ENCODE measurements at regions not wholly inside any gene's neighbourhood (a gene's known extent, or its start where the extent isn't known, plus 50 kb on each side); places are given as distances from the start of the nearest gene placed in this dataset.

GRCh38 chr4:131258361-131258760, 1890.7 kb upstream of the PCDH10 start:
- TF ChIP-seq BACH2 (CRISPR knock-in tag; IDR thresholded peaks at IDR 0.05; ENCODE audit: borderline replicate concordance) (no peak), ISL1 (CRISPR knock-in tag; IDR thresholded peaks at IDR 0.05) (no peak), GLIS3 (CRISPR knock-in tag; IDR thresholded peaks at IDR 0.05) (no peak), PATZ1 (CRISPR knock-in tag; IDR thresholded peaks at IDR 0.05; ENCODE audit: borderline replicate concordance) (no peak), ZNF8 (CRISPR knock-in tag; IDR thresholded peaks at IDR 0.05) (no peak), RARB (CRISPR knock-in tag; IDR thresholded peaks at IDR 0.05) (no peak), SNAI2 (CRISPR knock-in tag; IDR thresholded peaks at IDR 0.05) (no peak), TSHZ2 (CRISPR knock-in tag; IDR thresholded peaks at IDR 0.05) (no peak), ZNF70 (CRISPR knock-in tag; IDR thresholded peaks at IDR 0.05) (no peak), ARNTL (CRISPR knock-in tag; IDR thresholded peaks at IDR 0.05; ENCODE audit: borderline replicate concordance, low read depth) (no peak), ZNF565 (CRISPR knock-in tag; conservative IDR thresholded peaks at IDR 0.05; ENCODE audit: low read depth) (no peak), ESRRG (CRISPR knock-in tag; IDR thresholded peaks at IDR 0.05) (no peak), CSDC2 (CRISPR knock-in tag; IDR thresholded peaks at IDR 0.05) (no peak), ZFP30 (CRISPR knock-in tag; IDR thresholded peaks at IDR 0.05) (no peak), PPARA (CRISPR knock-in tag; IDR thresholded peaks at IDR 0.05; ENCODE audit: borderline replicate concordance) (no peak)
- ATAC-seq, result no peak

- TF ChIP-seq RARB (CRISPR knock-in tag; IDR thresholded peaks at IDR 0.05) (no peak), ZNF565 (CRISPR knock-in tag; conservative IDR thresholded peaks at IDR 0.05; ENCODE audit: low read depth) (no peak), CSRNP3 (CRISPR knock-in tag; IDR thresholded peaks at IDR 0.05) (no peak), BACH2 (CRISPR knock-in tag; IDR thresholded peaks at IDR 0.05; ENCODE audit: borderline replicate concordance) (no peak), ZFP3 (CRISPR knock-in tag; IDR thresholded peaks at IDR 0.05) (no peak), OSR1 (CRISPR knock-in tag; IDR thresholded peaks at IDR 0.05) (no peak), SNAI2 (CRISPR knock-in tag; IDR thresholded peaks at IDR 0.05) (no peak), TSHZ2 (CRISPR knock-in tag; IDR thresholded peaks at IDR 0.05) (no peak), ZNF8 (CRISPR knock-in tag; IDR thresholded peaks at IDR 0.05) (no peak), ESRRG (CRISPR knock-in tag; IDR thresholded peaks at IDR 0.05) (no peak), ISL1 (CRISPR knock-in tag; IDR thresholded peaks at IDR 0.05) (no peak)
- no peak for ATAC-seq
Measured at GRCh38 chr4:131288441-131288840, 1860.7 kb upstream of the PCDH10 start.

GRCh38 chr4:131296192-131296591, 1852.9 kb upstream of the PCDH10 start:
- no peak for ATAC-seq
- TF ChIP-seq ZFP30 (CRISPR knock-in tag; IDR thresholded peaks at IDR 0.05) (no peak), TCF4 (CRISPR knock-in tag; IDR thresholded peaks at IDR 0.05; ENCODE audit: borderline replicate concordance) (no peak), OSR1 (CRISPR knock-in tag; IDR thresholded peaks at IDR 0.05) (no peak), ZNF565 (CRISPR knock-in tag; conservative IDR thresholded peaks at IDR 0.05; ENCODE audit: low read depth) (no peak), ZNF70 (CRISPR knock-in tag; IDR thresholded peaks at IDR 0.05) (no peak), PPARA (CRISPR knock-in tag; IDR thresholded peaks at IDR 0.05; ENCODE audit: borderline replicate concordance) (no peak), ESRRG (CRISPR knock-in tag; IDR thresholded peaks at IDR 0.05) (no peak), ZFP3 (CRISPR knock-in tag; IDR thresholded peaks at IDR 0.05) (no peak), CSDC2 (CRISPR knock-in tag; IDR thresholded peaks at IDR 0.05) (no peak), CREB5 (CRISPR knock-in tag; IDR thresholded peaks at IDR 0.05; ENCODE audit: low read depth) (no peak), SNAI2 (CRISPR knock-in tag; IDR thresholded peaks at IDR 0.05) (no peak), ISL1 (CRISPR knock-in tag; IDR thresholded peaks at IDR 0.05) (no peak), TOX (CRISPR knock-in tag; IDR thresholded peaks at IDR 0.05; ENCODE audit: borderline replicate concordance) (no peak), TSHZ2 (CRISPR knock-in tag; IDR thresholded peaks at IDR 0.05) (no peak), ZNF8 (CRISPR knock-in tag; IDR thresholded peaks at IDR 0.05) (no peak), ZC3H10 (CRISPR knock-in tag; IDR thresholded peaks at IDR 0.05) (no peak)
